HepG2 (cell line): ENCODE measurements at regions not wholly inside any gene's neighbourhood (a gene's known extent, or its start where the extent isn't known, plus 50 kb on each side); places are given as distances from the start of the nearest gene placed in this dataset.

Experiments
- ATAC-seq: fragments of 200-7000 bp; cut with Tn5 transposase; 3 replicates; pipeline ENCODE4 v1.9.1; 2020; ENCODE audit warnings: mild to moderate bottlenecking, moderate library complexity
- BruUV-seq: library from RNA; stranded (reverse); fragments of 400-500 nt; replicated peaks from 2 replicates; lab custom pipeline; 2021; lab: Mats Ljungman, UMichigan
- CTCF ChIA-PET: fragments of 300-600 bp; formaldehyde crosslinking; extraction: SDS; loops from one replicate; lab custom pipeline; 2021; ENCODE audit warnings: low total read pairs, inconsistent platforms, low intra/inter-chr PET ratio; lab: Yijun Ruan, JAX
- POLR2A ChIA-PET: fragments of 350-600 bp; sonication (Branson Sonifier 250); formaldehyde crosslinking; loops from one replicate; lab custom pipeline; 2020; ENCODE audit warnings: antibody characterized with exemption, inconsistent platforms; lab: Yijun Ruan, JAX
- DNase-seq: peaks from one replicate; pipeline ENCODE4 v3.0.0-alpha.2; 2015; ENCODE audit warnings: low spot score
- FAIRE-seq: peaks from 3 replicates; lab custom pipeline; 2011; peaks lifted over from hg19 to GRCh38; lab: Jason Lieb, UNC
- H2AFZ ChIP-seq: one replicate; pipeline ENCODE4 v1.6.1; 2011; ENCODE audit warnings: low read length, inconsistent platforms
- H3K27ac ChIP-seq: fragments of 300-600 bp; 3 replicates; pipeline ENCODE4 v1.8.0; 2011; ENCODE audit warnings: mixed run types, mild to moderate bottlenecking, mixed read lengths, low read length, inconsistent platforms; ENCODE audit not compliant: insufficient read depth; ENCODE audit errors: extremely low read length
- H3K27me3 ChIP-seq, 2 experiments: fragments of 200-600 bp in 1 of 2; 2 replicates in 1 of 2; 3 replicates in 1 of 2; pipeline versions ENCODE4 v1.6.0 to v1.8.0; 2011; ENCODE audit warnings: low read length in 2 of 2, mild to moderate bottlenecking in 2 of 2, moderate library complexity in 2 of 2, inconsistent platforms in 1 of 2; ENCODE audit not compliant: insufficient read depth in 2 of 2, control insufficient read depth in 1 of 2
- H3K36me3 ChIP-seq, 2 experiments: fragments of 200-600 bp in 1 of 2; replicated peaks in 1 of 2; 2 replicates in 1 of 2; 3 replicates in 1 of 2; pipeline versions ENCODE4 v1.5.1 to v1.8.0; 2011; ENCODE audit warnings: low read length in 2 of 2, inconsistent platforms in 1 of 2; ENCODE audit not compliant: insufficient read depth in 2 of 2, control insufficient read depth in 1 of 2
- H3K4me1 ChIP-seq: 2 replicates; pipeline ENCODE4 v1.5.1; 2012; ENCODE audit warnings: low read length, inconsistent platforms; ENCODE audit not compliant: insufficient read depth
- H3K4me2 ChIP-seq: 2 replicates; pipeline ENCODE4 v1.6.0; 2011; ENCODE audit warnings: low read depth, low read length, inconsistent platforms
- H3K4me3 ChIP-seq, 3 experiments: fragments of 200-600 bp in 1 of 3; sonication (generic), shearing (Covaris generic) in 1 of 3; replicated peaks in 1 of 3; 2 replicates each; pipeline ENCODE4 v1.5.1; 2011 to 2016; ENCODE audit warnings: low read length in 3 of 3, inconsistent platforms in 2 of 3, low read depth in 2 of 3, mild to moderate bottlenecking in 2 of 3, control low read depth in 1 of 3, mixed read lengths in 1 of 3; ENCODE audit not compliant: insufficient read depth in 1 of 3
- H3K79me2 ChIP-seq: one replicate; pipeline ENCODE4 v1.6.1; 2011; ENCODE audit warnings: low read length, inconsistent platforms; ENCODE audit not compliant: insufficient read depth
- H3K9ac ChIP-seq: 2 replicates; pipeline ENCODE4 v1.6.0; 2011; ENCODE audit warnings: mild to moderate bottlenecking, low read depth, low read length, inconsistent platforms; ENCODE audit not compliant: insufficient read depth
- H3K9me3 ChIP-seq: 2 replicates; pipeline ENCODE4 v1.5.1; 2012; ENCODE audit warnings: mild to moderate bottlenecking, low read length
- H4K20me1 ChIP-seq: 2 replicates; pipeline ENCODE4 v1.6.0; 2011; ENCODE audit warnings: inconsistent platforms, mild to moderate bottlenecking, low read length, moderate library complexity; ENCODE audit not compliant: insufficient read depth
- DR1 ChIP-seq: sonication (generic); formaldehyde crosslinking; IDR thresholded peaks from 2 replicates; pipeline ENCODE4 v1.8.0; 2021; ENCODE audit warnings: mild to moderate bottlenecking, missing genetic modification reagents, inconsistent platforms
- GFI1 ChIP-seq: sonication (generic); formaldehyde crosslinking; IDR thresholded peaks from 2 replicates; pipeline ENCODE4 v1.5.0; 2020; ENCODE audit warnings: missing genetic modification reagents, mild to moderate bottlenecking, borderline replicate concordance
- NR2F1 ChIP-seq, 2 experiments: fragments of 450-650 bp in 1 of 2; formaldehyde crosslinking in 1 of 2; IDR thresholded peaks; 2 replicates each; pipeline versions ENCODE4 v1.5.0 to v1.6.1; 2016 to 2020; ENCODE audit warnings: mild to moderate bottlenecking in 1 of 2, missing compliant biosample characterization in 1 of 2, missing genetic modification reagents in 1 of 2, moderate library complexity in 1 of 2
- RAD51 ChIP-seq: fragments of 450-650 bp; IDR thresholded peaks from 2 replicates; pipeline ENCODE4 v1.6.1; 2016; ENCODE audit warnings: borderline replicate concordance
- RNF2 ChIP-seq: fragments of 450-650 bp; conservative IDR thresholded peaks from 2 replicates; pipeline ENCODE4 v1.6.1; 2016; ENCODE audit warnings: low read depth
- TBP ChIP-seq: sonication (generic); formaldehyde crosslinking; IDR thresholded peaks from 2 replicates; pipeline ENCODE4 v1.5.0; 2020; ENCODE audit warnings: missing genetic modification reagents
- ZFX ChIP-seq: sonication (generic); formaldehyde crosslinking; IDR thresholded peaks from 2 replicates; pipeline ENCODE4 v1.4.0; 2020; ENCODE audit warnings: mild to moderate bottlenecking, low read depth, missing genetic modification reagents, moderate library complexity
- ZNF263 ChIP-seq: sonication (generic); formaldehyde crosslinking; IDR thresholded peaks from 2 replicates; pipeline ENCODE4 v1.4.0; 2020; ENCODE audit warnings: missing genetic modification reagents
- ZNF431 ChIP-seq: sonication (generic); formaldehyde crosslinking; IDR thresholded peaks from 2 replicates; pipeline ENCODE4 v1.9.0; 2022; ENCODE audit warnings: missing genetic modification reagents, low read depth, mild to moderate bottlenecking, borderline replicate concordance
- ZNF546 ChIP-seq: sonication (generic); formaldehyde crosslinking; conservative IDR thresholded peaks from 2 replicates; pipeline ENCODE4 v1.8.1; 2023; ENCODE audit warnings: mild to moderate bottlenecking, missing genetic modification reagents
- ZNF589 ChIP-seq: sonication (generic); formaldehyde crosslinking; conservative IDR thresholded peaks from 2 replicates; pipeline ENCODE4 v1.8.0; 2022; ENCODE audit warnings: mild to moderate bottlenecking, moderate library complexity, missing genetic modification reagents
- ZNF772 ChIP-seq: sonication (generic); formaldehyde crosslinking; IDR thresholded peaks from 2 replicates; pipeline ENCODE4 v1.5.0; 2020; ENCODE audit warnings: mild to moderate bottlenecking, missing genetic modification reagents
- ZNF878 ChIP-seq: sonication (generic); formaldehyde crosslinking; IDR thresholded peaks from 2 replicates; pipeline ENCODE4 v1.8.1; 2023; ENCODE audit warnings: mild to moderate bottlenecking, missing genetic modification reagents, moderate library complexity
- ZNF879 ChIP-seq: sonication (generic); formaldehyde crosslinking; IDR thresholded peaks from 2 replicates; pipeline ENCODE4 v1.8.1; 2023; ENCODE audit warnings: missing genetic modification reagents
- WGBS: methylation state at CpG from one replicate; pipeline ENCODE4 v1.1.6; 2017; ENCODE audit warnings: low lambda C conversion rate; 5-methylcytosine and 5-hydroxymethylcytosine counted together
- in situ Hi-C: cut with HindIII; loops from 2 replicates; pipeline ENCODE4 v1.10.0; 2017; ENCODE audit warnings: low pct_unique_long_range_greater_than_20kb; ENCODE audit not compliant: extremely low pct_ligation_motif_present
- intact Hi-C: fragments of 100-400 bp; cut with micrococcal nuclease; formaldehyde crosslinking; loops from one replicate; pipeline ENCODE4 v1.10.0; 2022; ENCODE audit not compliant: unreplicated experiment
- TF ChIP-seq, protein P1 (sequence below): sonication (generic); formaldehyde crosslinking; IDR thresholded peaks from 2 replicates; pipeline ENCODE4 v1.4.0; 2020; ENCODE audit warnings: missing genetic modification reagents, borderline replicate concordance
- TF ChIP-seq, protein P2 (sequence below): sonication (generic); formaldehyde crosslinking; IDR thresholded peaks from 2 replicates; pipeline ENCODE4 v1.5.0; 2020; ENCODE audit warnings: missing genetic modification reagents, mild to moderate bottlenecking, borderline replicate concordance
- TF ChIP-seq, protein P3 (sequence below): sonication (generic); formaldehyde crosslinking; IDR thresholded peaks from 2 replicates; pipeline ENCODE4 v1.4.0; 2020; ENCODE audit warnings: missing genetic modification reagents, mild to moderate bottlenecking, borderline replicate concordance
- TF ChIP-seq, protein P4 (sequence below): sonication (generic); formaldehyde crosslinking; IDR thresholded peaks from 2 replicates; pipeline ENCODE4 v1.4.0; 2020; ENCODE audit warnings: missing genetic modification reagents, low read depth, mild to moderate bottlenecking, borderline replicate concordance
- TF ChIP-seq, protein P5 (sequence below): sonication (generic); formaldehyde crosslinking; IDR thresholded peaks from 2 replicates; pipeline ENCODE4 v1.8.1; 2023; ENCODE audit warnings: mild to moderate bottlenecking, missing genetic modification reagents

DNA sequence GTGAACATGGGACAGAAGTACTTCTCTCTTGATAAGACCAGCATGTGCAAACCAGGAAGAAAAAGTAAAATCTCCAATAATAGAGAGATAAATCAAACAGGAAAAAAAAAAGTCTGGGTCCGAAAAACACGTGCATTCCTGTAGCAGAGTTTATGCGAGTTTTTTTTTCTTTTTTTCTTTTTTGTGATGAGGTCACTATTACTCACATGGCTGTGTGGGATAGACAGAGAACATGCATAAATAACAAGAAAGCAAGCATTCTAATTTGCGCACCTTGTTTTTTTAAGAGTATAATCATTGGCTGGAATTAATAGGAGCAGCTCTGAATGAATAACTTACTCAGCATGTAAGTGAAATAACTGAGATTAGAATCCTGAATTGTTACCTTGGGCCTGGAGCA lies 91.9 kb upstream of the CPM start (continued):
- TF ChIP-seq ZNF772 (no peak), DR1 (CRISPR knock-in tag) (no peak), ZNF589 (CRISPR knock-in tag) (no peak), ZFX (no peak), ZNF879 (CRISPR knock-in tag) (no peak), ZNF546 (CRISPR knock-in tag) (no peak)
- TF ChIP-seq, protein P1, sequence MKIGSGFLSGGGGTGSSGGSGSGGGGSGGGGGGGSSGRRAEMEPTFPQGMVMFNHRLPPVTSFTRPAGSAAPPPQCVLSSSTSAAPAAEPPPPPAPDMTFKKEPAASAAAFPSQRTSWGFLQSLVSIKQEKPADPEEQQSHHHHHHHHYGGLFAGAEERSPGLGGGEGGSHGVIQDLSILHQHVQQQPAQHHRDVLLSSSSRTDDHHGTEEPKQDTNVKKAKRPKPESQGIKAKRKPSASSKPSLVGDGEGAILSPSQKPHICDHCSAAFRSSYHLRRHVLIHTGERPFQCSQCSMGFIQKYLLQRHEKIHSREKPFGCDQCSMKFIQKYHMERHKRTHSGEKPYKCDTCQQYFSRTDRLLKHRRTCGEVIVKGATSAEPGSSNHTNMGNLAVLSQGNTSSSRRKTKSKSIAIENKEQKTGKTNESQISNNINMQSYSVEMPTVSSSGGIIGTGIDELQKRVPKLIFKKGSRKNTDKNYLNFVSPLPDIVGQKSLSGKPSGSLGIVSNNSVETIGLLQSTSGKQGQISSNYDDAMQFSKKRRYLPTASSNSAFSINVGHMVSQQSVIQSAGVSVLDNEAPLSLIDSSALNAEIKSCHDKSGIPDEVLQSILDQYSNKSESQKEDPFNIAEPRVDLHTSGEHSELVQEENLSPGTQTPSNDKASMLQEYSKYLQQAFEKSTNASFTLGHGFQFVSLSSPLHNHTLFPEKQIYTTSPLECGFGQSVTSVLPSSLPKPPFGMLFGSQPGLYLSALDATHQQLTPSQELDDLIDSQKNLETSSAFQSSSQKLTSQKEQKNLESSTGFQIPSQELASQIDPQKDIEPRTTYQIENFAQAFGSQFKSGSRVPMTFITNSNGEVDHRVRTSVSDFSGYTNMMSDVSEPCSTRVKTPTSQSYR (CRISPR knock-in tag) = no peak
- TF ChIP-seq, protein P2, sequence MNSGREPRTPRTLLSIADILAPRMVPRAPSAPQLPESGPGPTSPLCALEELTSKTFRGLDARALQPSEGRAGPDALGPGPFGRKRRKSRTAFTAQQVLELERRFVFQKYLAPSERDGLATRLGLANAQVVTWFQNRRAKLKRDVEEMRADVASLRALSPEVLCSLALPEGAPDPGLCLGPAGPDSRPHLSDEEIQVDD (CRISPR knock-in tag) = no peak

DNA sequence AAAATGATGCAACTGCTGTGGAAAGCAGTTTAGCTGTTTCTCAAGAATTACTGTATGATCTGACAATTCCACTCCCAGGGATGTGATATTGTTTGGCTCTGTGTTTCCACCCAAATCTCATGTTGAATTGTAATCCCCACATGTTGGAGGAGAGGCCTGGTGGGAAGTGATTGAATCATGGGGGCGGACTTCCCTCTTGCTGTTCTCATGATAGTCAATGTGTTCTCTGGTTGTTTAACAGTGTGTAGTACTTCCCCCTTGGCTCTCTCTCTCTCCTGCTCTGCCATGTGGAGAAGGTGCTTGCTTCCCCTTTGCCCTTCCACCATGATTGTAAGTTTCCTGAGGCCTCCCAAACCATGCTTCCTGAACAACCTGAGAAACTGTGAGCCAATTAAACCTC lies 93.4 kb upstream of the CPM start:
- FAIRE-seq = no peak
- POLR2A ChIA-PET = no interaction called here
- no peak for ATAC-seq

More for the DNA sequence above, 93.4 kb upstream of the CPM start:
- peaks cover 0 to 16% of the 10 kb centered on the region in 2 experiments; a peak in 1 of 5 replicates for H3K27me3 ChIP-seq
- no peaks in the 10 kb centered on the region for H3K79me2 ChIP-seq
- 33% methylated on average over 1 of the region's 1 CpG for WGBS
- no peak overlapping the region for H2AFZ ChIP-seq
- H3K9ac ChIP-seq = no peak overlapping the region
- in situ Hi-C loops = no loop called here
- H3K9me3 ChIP-seq = no peaks in the 10 kb centered on the region
- no peak for TF ChIP-seq TBP
- no peak for TF ChIP-seq RAD51
- TF ChIP-seq ZNF431 (CRISPR knock-in tag) = no peak
- TF ChIP-seq GFI1 (CRISPR knock-in tag) = no peak
- TF ChIP-seq RNF2 = no peak
- TF ChIP-seq, protein P3, sequence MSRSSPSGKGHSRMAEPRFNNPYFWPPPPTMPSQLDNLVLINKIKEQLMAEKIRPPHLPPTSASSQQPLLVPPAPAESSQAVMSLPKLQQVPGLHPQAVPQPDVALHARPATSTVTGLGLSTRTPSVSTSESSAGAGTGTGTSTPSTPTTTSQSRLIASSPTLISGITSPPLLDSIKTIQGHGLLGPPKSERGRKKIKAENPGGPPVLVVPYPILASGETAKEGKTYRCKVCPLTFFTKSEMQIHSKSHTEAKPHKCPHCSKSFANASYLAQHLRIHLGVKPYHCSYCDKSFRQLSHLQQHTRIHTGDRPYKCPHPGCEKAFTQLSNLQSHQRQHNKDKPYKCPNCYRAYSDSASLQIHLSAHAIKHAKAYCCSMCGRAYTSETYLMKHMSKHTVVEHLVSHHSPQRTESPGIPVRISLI (CRISPR knock-in tag) = no peak
- TF ChIP-seq ZNF263 (CRISPR knock-in tag) = no peak
- no peak for TF ChIP-seq ZNF878 (CRISPR knock-in tag)
- TF ChIP-seq, protein P4, sequence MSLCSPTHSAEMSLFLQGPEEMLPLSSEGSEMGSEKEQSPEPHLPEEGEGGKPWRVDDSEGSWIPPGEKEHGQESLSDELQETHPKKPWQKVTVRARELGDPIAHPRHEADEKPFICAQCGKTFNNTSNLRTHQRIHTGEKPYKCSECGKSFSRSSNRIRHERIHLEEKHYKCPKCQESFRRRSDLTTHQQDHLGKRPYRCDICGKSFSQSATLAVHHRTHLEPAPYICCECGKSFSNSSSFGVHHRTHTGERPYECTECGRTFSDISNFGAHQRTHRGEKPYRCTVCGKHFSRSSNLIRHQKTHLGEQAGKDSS (CRISPR knock-in tag) = no peak
- TF ChIP-seq, protein P5, sequence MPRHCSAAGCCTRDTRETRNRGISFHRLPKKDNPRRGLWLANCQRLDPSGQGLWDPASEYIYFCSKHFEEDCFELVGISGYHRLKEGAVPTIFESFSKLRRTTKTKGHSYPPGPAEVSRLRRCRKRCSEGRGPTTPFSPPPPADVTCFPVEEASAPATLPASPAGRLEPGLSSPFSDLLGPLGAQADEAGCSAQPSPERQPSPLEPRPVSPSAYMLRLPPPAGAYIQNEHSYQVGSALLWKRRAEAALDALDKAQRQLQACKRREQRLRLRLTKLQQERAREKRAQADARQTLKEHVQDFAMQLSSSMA = no peak
- TF ChIP-seq NR2F1 (CRISPR knock-in tag; IDR thresholded peaks at IDR 0.05) = no peak
- no peak overlapping the region for H3K4me2 ChIP-seq
- H3K36me3 ChIP-seq = no peaks in the 10 kb centered on the region
- DNase-seq = no peak
- CTCF ChIA-PET = no interaction called here
- no peak overlapping the region for H3K4me3 ChIP-seq
- BruUV-seq = no TSS peak
- intact Hi-C loops = no loop called here
- no peak overlapping the region for H3K27ac ChIP-seq
- no peaks in the 10 kb centered on the region for H4K20me1 ChIP-seq
- H3K4me1 ChIP-seq = no peaks in the 10 kb centered on the region
